HG02798 (cell line): ENCODE measurements at regions not wholly inside any gene's neighbourhood (a gene's known extent, or its start where the extent isn't known, plus 50 kb on each side); places are given as distances from the start of the nearest gene placed in this dataset.

Source experiments
- ATAC-seq: cut with Tn5 transposase; IDR thresholded peaks from one replicate; pipeline ENCODE4 v1.9.1; 2021; ENCODE audit warnings: mild to moderate bottlenecking; ENCODE audit not compliant: unreplicated experiment, poor library complexity

DNA sequence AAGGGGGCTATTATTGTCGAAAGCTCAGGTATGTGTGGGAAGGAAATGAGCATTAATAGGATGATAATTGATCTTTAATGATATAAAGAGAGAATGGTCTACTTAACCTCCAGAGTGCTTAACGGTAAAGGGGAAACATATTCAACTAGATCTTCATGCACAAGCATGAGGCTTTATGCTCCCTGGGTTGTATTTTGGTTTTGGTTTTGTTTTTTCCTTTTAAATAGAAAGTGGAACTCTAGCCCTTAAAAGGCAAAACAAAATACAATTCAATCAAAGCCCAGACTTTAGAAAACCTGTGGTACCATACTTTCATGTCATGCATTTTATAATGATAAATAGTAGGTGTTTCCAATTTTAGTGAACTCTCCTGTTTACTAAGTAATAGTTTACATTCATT is 622.7 kb downstream of the METTL15 start:
- ATAC-seq = peak; percentile 52

DNA sequence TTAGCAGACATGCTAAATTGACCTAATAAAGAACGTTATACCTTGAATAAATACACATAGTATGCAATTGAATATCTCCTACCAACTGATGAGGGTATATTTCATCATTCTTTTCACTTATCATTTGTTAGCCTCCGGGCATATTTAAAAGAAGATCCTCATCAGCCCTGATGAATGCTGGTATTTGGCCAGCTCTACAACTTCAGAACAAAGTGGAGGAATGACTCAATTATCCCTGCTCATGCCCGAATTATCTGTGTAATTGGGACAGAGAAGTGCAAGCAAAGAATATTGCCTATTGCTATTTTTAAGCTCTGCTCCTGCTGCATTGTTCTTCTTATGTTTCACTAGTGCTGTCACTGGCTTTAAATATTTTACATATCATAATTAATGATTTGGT is 622.1 kb downstream of the METTL15 start:
- ATAC-seq = no peak

DNA sequence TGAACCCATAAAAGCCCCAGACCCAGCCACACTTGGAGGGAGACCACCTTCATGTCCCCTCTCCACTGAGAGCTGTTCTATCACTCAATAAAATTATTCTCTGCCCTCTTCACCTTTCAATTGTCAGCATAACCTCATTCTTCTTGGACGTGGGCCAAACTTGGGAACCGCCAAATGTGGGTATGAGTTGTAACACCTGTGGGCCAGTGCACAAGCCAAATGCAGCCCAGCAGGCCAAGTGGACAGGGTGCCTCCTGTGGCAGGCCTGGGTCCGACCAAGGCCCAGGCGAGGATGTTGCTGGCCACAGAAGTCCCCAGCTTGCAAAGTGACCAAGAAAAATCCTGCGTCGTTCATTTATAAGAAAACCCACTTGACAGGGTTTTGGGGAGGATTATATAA is 621.2 kb downstream of the METTL15 start:
- ATAC-seq = no peak

DNA sequence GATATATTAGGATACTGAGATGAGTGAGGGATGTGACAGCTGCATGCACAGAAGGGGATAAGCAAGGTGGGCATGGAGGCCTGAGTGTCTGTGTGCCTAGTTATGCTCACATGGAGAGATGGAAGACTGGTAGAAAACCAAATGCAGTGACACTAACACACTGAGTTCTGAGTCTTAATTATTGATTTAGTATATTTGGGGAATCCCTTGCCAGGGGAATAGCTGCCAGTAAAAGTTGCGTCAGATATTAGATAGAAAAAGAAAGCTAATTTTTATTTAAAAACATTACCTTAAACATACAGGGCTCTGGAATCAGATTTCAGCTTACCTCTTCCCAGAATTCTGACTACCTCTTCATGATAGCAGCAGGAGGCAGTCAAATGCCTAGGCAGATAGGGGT is 620.5 kb downstream of the METTL15 start:
- no peak for ATAC-seq

DNA sequence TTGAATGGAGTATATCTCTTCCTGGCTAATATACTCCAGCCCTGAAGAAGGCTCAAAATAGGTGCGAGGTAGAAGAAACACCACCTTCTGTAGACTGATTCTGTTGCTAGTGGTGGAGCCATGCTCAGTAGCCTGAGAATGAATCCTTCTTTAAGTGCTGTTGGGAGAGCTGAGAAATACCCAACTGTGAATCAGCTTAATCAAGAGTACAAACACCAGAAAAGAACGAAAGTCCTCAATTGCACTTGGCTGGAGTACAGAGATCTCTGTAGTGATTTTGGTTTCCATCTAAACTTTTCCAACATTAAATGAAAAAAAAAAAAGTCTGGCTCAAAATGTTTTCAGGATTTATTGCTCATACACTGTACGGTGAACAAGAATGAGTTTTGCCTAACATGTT is 619.1 kb downstream of the METTL15 start:
- no peak for ATAC-seq

DNA sequence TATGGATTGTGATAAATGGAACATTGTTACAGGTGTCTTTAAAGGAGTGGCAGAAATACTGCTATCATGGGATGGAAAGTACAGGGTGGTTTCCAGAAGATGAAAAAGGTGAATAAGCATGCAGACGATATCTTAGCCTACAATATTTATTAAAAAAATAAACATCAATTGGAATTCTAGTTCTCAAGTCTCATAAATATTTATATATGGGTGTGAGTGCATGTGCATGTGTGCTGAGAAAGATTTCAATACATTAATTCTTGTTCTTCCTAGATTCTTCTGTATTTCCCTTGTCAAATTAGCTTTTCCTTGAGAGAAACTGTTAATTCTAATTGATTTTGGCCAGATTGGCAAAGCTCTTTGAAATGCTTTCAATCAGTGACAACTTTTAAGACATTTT is 618.2 kb downstream of the METTL15 start:
- ATAC-seq = no peak

DNA sequence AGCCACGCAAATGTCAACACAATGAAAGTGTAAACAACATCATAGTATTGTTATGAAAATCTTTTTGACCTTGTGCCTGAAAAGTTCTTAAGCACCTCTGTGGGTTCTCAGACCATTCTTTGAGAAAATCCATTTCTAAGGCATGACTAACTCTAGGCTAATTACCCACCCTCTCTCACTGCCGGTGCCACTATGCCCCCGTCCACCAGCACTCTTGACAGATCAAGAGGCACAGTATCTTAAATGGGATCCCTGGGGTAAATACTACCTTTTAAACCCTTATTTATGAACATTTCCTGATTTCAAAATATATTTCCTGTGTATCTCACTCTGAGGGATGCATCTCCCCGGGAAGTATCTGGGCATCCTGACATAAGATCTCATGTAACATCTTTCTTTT is 607.5 kb downstream of the METTL15 start:
- ATAC-seq = no peak

DNA sequence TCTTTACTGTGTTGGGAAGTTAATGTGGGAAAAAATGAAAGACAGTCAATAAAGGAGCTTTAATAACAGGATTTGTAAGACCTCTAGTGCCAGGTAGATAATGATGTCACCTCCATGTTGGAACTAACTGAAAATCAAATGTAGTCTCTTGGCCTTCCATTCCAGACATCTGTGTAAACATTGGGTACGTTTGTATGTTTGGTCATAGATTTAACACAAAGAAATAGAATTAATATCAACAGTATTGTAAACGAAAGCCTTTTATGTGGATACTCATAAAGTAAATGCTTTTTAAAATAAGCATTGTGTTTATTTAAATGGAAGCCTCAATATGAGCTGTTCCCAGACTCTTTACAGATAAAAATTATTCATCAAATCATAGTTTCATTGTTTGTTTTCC is 605.7 kb downstream of the METTL15 start:
- ATAC-seq = no peak

DNA sequence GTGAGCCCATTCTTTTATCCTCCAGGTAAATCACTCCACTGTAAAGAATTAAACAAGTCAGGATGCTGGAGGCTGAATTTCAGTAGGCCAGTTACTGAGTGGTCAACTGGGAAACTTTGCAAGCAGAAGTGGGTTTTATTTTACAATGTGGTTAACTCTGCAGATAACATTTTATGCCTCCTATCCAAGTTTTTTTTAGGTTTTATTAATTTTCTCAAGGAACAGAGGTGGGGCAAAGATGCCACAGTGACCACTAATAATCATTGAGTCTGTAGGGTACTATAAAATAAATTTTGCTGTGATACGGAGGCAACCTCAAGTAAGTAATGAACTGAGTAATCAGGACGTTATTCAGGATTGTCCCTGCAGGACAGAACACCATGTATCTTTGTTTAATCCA is 599.9 kb downstream of the METTL15 start:
- no peak for ATAC-seq

DNA sequence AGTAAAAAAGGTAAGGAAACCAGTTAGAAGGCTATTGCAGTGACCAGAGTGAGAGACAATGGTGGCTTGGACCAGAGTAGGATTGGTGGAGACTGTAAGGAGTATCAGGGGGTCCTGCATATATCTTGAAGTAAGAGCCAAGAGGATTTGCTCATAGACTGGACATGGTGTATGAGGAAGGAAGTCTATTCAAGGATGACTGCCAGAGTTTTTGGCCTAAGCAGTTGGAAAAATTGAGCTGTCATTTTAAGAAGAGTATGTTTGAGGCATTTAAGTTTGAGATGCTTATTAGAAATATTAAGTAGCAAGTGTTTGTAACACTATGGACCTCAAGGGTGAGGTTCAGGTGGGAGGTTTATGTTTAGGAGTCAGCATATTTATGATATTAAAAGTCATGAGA is 596.6 kb downstream of the METTL15 start:
- no peak for ATAC-seq

DNA sequence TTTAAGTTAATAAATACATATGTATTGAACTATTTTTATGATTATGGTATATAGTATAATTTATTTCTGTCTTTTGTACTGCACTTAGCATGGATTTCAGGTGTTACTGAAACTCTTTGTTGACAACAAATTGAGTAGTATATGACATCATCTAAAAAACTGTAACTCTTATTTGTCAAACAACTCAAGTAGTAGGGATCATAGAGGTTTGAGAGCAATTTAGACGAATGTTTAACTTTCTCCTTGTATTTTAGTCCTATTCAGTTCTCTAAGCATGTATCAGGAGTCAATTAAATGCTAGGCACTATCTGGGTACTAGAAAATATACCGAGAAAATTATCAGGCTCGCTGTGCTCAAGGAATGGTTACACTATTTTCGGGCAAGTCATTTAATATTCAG is 595.2 kb downstream of the METTL15 start:
- no peak for ATAC-seq

DNA sequence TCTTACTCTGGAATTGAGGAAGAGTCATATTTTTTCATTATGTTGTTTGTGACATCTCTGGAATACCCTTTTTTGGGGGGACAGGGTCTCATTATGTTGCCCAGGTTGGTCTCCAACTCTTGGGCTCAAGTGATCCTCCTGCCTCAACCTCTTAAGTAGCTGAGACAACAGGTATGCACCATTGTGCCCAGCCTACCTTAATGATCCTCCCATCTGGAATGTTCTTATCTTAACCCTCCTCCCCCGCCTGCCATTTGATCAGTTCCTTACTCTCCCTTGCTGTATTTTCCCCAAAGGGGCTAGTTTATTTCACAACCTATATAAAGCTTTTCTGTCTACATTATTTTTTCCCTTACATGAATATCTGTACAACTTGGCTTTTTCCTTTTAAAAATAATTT is 594.7 kb downstream of the METTL15 start:
- no peak for ATAC-seq

DNA sequence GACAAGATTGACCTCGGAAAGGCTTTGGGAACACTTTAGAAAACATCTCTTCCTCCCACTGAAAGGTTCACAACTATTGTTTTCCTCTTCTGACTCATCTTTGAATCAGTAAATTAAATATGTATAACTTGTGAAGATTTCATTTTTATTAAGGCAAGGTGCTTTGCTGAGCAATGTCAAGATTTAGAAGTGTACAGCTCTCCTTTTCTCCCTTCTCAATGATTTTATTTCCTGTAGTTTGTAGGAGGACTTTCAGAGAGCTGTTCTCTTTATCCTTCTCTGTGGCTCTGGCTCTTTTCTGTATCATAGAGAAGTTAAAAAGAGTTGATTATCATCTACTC is 594.2 kb downstream of the METTL15 start:
- no peak for ATAC-seq

DNA sequence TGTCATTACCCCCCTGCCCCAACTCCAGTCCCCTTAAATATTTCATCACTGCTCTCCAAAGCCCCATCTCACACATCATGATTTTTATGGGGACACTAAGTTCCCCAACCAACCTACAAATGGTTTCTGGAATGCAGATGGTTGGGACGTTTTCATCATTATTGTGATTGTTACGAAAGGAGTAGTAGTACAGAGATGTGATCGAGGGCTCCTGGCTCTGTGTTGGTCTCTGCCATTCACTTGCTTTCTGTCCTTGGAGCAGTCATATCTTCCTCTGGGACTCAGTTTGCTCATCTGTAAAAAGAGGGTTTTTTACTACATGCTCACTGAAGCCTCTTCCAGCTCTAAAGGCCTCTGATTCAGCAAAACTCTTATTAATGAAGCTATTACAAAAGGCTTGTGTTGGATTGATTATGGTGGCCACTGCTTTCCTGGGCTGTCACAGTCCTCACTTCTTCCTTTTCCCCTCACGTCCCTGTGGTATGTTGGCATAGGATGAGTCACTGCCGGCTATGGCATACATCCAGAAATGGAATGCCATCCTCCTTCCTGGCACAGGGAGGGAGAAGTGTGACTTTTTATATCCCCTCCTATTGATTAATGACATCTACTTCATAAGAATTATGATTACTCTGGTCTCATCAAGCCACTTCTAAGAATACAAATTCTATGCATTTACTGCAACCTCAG is 593.7 kb downstream of the METTL15 start:
- no peak for ATAC-seq

DNA sequence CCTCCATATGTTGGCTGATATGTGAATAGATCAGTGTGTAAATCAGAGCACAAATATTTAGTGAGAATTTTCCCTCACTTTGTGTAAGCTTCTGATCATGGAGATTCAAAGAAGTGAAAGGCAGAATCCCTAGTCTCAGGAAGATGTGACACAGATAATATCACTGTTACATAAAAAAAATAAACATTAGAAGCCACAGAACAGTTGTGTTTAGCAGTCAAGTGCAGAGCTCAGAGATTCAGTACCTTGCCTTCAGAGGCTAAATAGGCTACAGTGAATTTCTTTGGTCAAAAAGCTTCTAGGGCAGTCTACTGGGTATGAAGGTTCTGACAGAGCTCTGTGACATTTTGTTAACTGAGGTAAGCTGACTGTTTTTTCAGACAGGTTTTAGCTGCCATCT is 591.5 kb downstream of the METTL15 start:
- no peak for ATAC-seq

DNA sequence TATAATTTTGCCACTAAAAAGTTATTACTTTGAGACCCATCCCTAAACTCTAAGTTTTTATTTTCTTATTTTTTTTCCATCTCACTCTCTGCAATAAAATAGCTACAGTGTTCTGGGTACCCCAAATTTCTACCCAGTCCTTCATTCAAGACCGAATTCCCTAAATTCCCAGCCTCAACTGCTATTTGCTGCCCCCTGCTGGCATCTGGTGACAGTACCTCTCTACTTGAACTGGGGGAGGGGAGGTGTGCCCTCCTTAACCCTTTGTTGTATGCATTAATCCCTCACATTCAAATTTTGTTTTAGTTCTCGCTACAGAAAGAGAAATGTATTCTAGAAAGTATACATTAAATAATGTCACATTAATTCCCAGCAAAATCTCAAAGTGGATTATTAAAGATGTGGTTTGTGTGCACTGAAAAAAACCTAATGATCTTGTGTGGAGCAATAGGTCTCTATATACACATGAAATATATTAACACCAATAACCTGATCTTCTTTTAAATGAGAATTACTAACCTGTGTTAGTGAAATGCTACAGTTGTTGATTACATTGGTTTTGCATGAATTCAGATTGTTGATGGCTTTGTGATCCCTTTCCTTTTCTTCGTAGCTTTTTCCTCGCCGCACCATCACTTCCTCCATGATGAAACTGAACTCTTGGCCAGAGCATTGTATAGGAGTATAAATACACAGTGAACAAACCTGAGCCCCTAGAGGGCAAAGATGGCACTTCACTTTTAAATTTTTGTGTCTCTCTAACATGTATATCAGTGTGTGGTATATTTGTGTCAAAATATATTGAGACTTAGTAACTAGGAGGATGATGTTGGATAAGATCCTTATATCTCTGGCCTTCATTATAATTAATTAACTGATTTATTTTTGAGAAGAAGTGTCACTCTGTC is 590.0 kb downstream of the METTL15 start:
- ATAC-seq = peak; percentile 71

DNA sequence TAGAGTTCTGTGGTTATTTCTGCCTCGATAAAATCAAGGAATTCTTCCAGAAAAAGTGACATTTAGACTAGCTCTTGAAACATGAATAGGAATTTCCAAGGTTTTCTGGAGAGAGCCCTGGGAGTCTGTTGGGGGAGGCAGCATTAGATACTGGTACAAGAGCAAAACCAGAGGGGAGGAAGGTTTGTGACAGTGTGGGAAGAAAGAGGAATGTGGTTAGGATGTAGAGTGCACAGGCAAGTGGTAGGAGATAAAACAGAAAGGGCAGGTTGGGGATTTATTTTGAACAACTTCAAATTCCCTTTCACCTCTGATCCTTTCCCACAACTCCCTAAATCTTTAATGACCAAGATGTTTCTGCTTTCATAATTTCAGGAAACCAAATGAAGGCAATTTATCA is 588.4 kb downstream of the METTL15 start:
- no peak for ATAC-seq

DNA sequence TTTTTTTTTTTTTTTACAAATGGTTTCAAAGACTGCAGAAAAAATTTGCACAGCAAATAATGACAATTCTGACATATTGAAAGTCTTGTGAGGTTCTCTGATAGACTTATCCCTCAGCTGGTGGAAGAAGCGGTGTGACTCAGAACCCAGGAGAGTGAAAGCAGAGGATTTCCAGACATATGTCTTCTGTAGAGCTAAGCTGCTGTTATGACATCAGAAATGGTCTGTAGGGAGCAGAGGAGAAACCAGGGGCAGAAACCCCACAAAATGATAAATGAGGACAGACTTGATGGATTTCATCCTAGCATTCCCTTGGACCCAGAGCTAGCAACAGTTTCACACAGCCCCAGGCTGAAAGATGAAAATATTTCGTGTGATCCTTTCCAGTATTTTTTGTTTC is 582.6 kb downstream of the METTL15 start:
- ATAC-seq = no peak

DNA sequence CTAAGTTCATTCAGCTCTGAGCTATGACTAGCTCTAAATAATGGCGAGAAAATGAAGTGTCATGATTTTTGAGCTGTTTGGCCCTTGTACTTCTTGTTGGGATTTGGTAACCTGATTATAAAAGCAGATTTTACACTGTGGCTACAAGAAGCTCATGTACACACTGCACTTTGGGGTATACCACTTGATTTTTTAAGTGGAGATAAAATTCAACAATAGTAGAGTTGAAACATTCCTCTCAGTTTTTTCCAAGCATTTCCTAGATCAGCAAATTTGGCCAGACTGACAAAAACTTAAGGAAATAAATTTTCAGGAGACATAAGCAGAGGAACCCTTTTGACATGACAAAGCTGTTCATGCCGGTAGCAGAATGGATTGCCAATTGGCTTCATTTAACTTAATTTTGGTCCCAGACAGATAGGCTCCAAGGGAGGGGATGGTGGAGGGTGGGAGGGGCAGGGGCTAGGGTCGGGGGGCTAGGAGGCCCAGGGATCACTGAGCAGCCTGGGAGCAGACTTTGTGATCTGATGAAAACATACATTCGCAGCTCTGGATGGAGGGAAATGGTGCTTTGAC is 575.9 kb downstream of the METTL15 start:
- ATAC-seq = no peak

DNA sequence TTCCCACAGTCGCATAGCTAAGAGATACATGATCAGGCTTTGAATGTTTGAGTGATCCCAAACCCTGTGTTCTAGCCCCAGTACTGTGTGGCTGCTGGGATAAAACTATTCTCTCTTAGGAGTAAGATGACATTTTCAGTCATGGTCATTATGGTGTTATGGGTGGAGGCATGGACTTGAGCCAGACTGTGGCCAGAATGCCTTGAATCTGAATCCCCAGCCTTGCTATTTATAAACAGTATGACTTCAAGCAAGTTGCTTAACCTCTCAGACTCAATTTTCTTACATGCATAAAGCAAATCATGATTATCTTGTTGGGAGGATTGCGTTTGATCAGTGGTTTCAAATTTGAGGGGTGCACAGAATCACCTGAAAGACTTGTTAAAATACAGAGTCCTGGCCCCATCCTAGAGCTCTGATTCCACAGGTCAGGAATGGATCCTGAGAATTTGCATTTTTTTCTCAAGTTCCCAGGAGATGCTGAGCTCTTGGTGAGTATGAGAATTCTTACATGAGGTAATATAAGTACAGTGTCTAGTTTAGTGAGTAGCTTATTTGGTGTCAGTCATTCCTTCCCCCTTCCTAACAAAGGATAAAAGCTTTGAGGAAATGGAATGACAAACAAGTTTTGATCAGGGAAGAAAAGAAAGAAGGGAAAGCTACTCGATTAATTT is 571.7 kb downstream of the METTL15 start:
- no peak for ATAC-seq

DNA sequence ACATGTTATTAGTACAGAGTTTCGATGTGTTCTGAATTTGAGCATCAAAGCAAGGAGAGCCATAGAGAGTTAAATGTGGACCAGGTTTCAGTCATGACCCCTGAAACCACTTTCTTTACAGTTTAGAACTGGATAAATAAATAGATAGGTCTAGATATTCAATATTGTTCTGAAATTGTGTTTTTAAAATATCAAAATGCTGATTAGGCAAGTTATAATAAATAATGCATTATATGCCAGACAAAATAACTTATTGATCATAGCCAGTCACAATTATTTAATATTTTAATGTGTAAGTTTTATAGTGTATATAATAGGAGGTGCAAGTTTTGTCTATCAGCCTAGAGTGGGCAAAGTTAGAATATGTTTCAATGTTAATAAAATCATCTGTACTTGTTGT is 569.5 kb downstream of the METTL15 start:
- no peak for ATAC-seq
